Ureter (tissue), 1 donor: ENCODE measurements at regions not wholly inside any gene's neighbourhood (a gene's known extent, or its start where the extent isn't known, plus 50 kb on each side); places are given as distances from the start of the nearest gene placed in this dataset.

Source experiments
- DNase-seq: peaks from one replicate; pipeline ENCODE4 v3.0.0-alpha.2; 2020; ENCODE audit warnings: low spot score
- donor health status: DM: yes; HTN: yes; CAD: no.

DNA sequence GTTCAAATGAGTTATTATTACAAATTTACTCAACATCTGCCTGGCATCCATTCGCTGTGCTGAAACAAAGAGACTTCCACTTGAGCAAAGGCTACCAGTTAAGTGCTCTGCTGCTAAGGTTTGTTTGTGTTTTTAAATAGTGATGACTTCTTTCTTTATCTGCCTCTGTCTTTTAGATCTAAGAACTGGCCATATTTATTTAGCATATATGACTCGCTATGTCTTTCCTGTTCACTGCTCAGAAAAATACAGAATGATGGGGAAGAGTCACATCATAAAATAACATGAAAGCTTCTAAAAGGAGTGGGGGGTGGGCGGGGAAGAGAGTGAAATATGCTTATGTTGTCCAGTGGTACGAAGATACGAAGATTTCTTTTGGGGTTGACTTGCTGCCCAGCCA, 322.2 kb downstream of the GPAT3 start:
- no peak for DNase-seq

DNA sequence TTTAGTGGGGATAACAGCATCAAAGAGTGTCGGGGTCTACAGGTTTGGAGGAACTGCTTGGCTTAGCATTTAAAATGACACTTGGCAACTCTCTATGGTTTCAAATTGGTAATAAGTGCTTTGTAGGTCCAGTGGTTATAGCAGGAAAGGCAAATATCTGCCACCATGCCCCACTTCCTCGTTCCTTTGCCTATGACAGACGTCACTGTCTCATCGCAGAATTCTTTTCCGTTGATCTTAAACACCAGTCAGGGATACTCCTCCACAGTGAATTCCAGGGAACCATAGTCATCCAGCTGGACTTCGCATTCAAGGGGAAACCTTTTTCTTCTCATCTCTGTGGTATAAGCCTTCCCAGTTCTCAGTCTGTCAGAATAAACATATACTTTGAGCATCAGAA, 319.1 kb downstream of the GPAT3 start:
- no peak for DNase-seq

DNA sequence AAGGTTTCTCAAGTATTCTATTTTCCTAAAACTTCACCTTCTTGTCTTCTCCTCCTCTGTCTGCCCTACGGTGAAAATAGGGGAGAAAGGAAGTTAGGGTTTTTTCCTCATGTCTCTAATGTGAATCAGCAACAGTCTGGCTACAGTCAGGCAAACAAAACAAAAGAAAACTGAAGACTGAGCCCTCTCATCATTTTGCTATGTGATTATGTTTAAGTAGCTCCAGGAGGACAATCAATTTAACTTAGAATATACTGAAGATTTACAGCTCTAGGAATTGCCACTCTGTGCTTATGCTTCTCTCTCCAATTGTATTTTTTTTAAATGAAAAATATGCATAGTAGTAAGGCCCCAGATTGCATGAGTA, 316.2 kb downstream of the GPAT3 start:
- DNase-seq, result no peak

DNA sequence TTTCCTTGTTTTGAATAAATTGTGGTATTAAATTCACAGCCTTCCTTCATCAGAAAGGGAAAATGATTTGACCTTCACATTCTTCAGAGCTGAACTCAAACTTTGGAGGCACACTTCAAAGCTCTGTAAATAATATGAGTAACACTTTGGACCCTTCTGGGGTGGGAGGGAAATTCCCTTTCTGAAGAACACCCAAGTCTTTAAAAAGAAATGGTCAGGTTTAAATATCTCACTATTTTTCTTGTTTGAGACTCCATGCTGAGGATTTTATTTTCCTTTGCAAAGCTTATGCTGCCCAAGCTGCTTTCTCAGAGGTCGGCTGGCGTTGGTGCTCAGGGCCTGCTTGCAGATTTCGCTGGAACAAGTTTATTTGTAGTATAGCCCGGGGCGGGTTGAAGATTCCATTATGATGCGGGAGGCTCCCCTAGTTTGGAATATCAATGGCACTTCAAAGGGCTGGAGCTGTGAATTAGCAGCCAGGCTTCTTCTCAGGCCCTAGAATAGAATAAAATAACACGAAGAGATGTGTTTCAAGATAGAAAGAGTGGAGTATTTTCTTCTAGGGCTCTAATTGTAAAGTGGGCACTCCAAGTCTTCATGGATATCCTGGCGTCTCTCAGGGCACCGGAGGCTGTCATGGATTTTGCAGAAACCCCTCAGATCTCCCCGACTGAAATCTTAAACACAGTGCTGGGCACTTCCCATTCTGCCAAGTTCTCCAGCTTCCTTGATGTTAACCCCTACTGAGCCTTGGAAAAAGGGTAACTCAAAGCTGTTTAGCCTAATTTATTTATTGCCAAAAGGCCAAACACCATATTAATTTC, 315.6 kb downstream of the GPAT3 start:
- DNase-seq, result no peak

DNA sequence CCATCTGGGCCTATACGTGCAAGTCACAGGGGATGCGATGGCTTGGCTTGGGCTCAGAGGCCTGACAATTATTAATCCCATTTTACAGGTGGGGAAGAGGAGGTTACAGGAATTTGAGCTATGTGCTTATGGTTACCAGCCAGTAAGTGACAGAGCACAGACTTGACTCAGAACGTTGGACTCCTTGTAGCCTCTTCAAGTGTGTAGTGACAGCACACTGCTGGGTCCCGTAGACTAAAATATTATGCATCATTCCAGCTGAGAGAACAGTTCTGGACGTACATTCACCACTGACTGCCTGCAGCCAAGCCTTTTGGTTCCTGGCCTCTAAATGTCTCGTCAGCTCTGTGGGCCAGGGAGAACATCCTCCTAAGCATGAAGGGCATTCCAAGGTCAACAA, 314.5 kb downstream of the GPAT3 start:
- no peak for DNase-seq

DNA sequence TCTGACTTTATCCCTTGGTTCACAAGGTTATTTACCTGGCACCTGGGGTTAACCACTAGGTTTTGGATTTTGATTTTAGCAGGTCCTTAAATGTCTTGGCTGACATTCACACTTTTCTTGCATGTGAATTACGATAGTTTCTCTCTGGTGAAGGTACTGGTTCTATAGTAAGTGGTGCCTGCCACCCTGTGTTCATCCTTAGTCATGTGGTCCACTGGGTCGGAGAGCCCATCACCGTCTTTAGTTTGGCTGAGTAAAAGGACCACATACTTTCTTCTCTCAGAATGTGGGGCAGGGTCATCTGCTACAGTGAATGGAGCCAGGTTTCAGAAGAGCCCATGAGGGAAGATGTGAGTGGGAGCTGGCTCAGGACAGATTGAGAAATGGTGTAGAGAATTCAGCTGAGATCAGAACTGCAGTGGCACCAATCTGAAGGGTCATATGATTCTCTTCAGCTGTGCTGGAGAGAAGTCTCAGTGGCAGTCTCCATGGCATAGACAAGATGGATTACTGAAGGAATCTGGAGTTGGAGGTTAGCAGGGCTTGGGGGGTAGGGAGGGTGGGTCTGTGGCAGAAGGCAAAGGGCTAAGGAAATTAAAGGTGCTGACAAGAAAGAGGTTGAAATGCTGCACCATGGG, 310.4 kb downstream of the GPAT3 start:
- DNase-seq, result no peak

DNA sequence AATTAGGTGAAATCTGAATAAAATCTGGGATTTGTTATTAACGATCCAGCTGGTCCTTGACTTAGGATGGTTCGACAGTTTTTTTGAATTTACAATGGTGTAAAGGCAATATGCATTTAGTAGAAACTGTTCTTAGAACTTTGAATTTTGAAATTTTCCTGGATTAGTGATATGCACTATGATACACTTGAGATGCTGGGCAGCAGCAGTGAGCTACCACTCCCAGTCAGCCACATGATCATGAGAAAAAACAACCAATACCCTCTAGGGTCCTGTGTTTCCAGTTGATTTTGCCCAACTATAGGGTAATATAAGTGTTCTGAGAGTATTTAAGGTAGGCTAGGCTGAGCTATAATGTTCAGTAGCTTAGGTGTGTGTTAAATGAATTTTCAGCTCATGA, 303.7 kb downstream of the GPAT3 start:
- no peak for DNase-seq

DNA sequence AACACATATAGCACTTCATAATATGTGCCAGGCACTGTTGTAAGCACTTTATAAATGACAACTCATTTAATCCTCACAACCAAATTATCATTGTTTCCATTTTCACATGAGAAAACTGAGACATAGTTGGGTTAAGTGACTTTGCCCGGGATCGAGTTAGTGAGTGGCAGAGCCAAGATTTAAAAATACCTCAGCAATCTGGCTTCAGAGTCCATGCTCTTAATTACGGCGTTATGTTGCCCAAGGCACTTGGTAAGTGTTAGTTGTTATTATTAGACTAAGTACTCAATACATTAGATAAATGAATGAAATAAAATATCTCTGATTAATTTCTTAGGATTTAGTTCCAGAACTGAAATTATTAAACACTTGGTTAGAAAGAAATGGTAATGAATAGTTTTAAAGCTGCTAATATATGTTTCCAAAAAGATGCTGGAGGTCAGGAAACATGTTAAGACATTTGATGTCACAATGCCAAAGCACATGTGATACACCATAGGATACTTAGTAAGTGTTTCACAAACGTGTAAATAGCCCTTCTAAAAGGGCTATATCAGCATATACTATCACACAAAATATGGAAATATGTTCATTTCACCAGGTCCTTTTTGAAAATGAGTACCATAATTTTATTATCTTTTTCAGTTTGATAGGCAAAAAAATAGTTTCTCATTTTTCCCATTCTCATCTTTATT, 301.9 kb downstream of the GPAT3 start:
- no peak for DNase-seq

DNA sequence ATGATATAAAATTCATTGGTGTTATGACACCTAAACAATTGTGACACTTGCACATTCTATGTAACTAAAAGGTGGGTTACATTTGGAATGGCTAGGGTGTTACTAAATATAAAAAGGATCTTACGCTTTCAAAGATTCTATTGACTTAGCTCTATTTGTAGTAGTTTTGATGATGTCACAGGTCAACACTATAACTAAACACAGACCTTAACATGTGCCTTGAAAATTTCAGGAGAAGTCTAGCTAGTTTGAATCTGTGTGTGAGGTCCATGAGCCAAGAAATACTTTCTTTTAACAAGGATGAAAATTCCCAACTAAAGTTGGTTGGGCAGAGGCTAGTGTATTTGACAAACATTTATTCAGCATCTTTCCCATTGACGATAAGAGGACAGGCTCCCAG, 298.0 kb downstream of the GPAT3 start:
- DNase-seq, result no peak

DNA sequence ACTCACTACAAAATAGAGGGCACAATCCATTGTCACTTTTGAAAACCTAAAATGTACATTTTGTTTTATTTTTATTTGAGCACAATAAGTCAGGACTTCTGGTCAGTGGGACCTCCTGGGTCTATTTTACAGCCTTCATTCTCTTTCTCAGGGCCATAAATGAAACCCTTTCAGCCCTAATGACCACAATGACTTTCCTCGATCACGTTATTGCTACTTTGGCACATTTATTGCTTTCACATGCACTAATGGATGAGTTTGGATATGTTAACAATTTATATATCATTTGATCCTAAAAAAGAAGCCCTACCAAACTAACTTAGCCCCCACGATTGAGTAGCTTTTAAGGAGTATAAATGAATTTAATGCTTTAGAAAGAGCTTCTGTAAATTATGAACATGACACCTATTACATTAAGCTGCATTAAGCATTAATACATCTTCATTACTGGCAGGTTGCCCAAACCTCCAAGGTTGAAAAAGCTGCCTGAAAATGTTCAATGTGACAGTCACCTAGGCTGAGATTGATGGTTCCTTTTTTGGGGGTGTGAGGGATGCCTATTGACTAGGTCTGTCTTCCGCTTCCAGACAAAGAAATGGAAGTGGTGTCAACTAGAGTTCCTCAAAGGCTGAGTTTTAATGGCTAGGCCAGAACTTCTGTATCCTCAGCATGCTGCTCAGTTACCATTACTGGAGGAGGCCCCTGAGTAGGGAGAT, 296.4 kb downstream of the GPAT3 start:
- no peak for DNase-seq

DNA sequence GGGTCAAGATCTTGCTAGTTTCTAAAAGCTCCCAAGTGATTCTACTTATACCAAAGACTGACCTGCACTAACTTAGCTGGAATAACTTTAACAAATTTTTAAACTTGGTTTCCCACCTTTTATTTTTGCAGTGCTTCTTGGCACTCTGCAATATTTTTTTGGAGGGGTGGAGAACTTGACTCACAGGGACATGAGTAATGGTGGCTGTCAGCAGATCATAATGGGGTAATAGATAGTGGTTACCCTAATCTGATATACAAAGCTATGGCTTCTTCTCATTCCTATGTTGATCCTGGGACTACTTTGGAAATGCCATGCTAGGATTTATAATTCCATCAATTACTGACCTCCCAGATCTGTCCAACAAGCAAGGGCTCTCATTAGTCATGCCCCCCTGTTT, 295.7 kb downstream of the GPAT3 start:
- DNase-seq, result no peak

DNA sequence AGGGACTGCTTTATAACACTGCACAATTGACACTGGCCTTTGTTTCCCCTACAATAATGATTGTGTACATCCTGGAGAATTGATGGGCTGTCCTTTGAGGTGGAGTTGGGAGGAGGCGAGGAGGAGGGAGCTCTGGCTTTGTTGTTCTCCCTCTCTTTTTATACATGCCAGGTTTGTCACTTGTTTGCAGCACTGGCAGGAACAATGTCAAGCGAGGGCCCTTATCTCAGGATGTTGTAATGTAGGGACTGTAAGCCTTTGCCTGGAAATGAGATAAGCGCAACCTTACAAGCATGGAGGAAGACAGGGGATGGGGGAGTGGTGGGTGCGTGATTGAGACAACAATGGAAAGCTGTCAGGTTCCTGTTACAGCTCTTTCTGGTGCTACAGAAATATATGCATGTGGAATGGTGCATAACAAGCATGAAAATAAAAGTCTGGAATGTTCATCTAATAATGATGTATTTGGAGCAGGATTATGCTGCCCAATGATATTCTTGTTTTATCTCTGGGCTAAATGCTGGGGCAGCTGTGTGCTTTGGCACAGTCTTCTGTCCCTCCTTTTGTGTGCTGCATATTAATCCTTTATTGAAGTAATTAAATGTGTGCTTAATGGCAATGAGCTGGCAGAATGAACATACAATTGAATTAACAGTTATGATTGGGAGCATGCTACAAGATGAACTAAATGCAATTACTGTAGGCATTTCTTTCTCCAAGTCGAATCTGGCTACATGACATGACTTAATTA, 294.4 kb downstream of the GPAT3 start:
- no peak for DNase-seq

DNA sequence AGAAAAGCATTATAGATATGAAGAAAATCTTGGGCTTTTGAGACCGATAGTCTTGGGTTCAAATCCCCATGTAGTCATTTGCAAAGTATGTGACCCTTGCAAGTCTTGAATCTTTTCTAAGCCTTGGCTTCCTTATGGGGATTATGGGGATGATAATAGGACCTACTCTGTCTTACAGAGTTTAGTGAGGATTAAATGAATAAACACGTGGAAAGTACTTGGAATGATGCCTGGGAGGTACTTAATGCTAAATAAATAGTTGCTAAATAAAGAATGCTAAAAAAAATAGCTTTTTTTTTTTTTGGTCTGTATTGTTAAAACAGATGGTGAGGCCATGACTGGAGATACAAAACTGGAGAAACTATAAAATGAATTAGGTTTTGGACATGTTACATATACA, 292.7 kb downstream of the GPAT3 start:
- no peak for DNase-seq

DNA sequence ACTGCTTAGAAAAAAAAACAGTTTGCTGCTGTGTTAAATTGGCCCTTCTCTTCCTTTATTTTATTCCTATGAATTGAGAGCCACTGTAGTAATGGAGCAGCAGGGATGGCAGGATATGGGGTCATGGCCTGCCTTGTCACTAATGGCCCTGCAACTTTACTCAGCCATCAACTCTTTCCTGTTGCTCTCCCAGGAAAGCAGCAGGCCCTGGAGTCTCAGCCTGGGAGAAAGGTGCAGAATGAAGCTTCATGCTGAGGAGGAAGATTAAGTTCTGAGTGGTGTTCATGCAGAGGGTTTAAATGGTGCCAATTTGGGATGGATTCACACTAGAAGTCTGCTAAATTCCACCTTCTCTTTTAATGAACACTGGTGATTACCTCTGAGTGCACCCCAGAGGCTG, 285.6 kb downstream of the GPAT3 start:
- DNase-seq, result no peak

DNA sequence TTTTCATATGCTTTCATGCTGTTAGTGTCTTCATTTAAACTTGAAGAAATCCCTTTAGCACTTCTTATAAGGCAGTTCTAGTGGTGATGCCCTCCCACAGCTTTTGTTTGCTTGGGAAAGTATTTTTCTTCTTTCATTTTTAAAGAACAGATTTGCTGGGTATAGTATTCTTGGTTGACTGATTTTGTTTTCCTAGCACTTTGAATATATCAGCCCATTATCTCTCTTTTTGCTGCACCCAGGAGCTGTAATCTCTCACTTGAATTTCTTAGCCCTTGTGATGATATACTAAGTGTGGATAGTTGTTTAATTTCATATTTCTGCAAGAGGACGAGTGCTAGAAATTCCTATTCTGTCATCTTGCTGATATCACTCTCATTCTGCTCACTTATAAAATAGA, 283.7 kb downstream of the GPAT3 start:
- DNase-seq, result no peak

DNA sequence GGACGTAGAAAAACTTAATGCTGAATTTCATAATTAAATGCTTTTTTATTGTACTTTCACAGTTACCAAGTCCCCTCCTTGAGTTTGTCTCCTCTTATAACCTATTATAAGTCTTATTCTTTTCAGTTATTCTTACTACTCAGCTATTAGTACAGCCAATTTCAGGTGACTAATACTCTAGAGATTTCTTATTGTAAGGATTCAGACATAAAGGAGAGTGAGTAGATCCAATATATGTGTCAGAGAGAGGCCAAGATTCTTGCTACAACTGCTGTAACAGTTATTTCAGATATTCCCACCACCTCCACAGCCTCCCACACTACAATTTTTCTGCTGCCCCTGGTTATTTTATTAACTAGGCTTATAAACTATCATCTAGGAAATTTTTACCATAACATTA, 274.5 kb downstream of the GPAT3 start:
- DNase-seq, result no peak

DNA sequence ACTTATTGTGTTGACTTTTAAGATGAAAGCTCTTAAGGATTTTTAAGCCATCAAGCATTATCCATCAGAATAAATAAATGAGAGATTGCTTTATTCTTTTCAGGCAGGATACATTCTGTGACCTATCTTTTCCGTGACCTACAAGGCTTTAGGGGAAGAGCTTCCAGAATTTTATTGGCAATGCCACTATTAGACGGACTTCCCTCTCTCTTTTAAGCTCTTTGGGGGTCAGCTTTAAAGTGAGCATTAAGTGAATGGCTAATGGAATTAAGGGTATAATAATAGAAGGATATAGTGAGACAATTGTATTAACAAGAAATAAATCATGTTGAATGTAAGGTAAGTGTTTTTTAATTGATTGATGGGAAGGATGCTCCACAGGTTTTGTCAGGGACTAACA, 273.7 kb downstream of the GPAT3 start:
- no peak for DNase-seq

DNA sequence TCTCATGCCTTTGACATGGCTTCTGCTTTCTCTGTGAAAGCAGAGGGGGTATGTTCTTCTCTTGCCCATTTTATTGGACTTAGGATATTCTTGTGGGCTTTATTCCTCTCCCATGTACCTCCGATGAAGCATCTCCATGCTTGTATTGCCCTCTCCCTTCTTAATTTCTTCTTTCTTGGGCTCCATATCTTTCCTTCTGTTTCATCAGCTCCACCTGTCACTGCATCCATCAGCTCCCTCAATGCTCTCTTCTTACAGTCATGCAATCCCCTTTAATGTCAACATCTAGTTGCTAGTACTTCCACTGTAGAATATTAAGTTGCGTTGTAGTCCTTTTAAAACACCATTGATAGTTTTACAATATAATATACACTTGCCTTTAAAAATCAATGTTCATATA, 257.6 kb downstream of the GPAT3 start:
- DNase-seq, result no peak

DNA sequence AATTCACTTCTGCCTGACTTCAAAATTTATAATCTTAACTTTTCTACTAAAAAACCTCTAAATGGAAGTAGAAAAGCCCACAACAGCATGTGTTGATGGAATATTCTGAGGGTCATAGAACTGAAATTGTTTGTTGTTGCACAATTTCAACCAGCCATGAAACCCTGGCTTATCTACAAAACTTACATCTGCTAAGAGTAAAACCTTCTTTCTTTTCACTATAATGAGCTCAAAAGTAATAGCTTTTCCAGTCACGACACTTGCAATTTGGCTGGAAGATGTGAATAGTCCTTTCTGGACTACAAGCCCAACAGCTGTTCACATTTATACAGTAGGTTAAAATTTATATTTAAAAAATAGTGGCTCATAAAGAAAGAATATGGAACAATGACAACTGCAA, 250.0 kb downstream of the GPAT3 start:
- no peak for DNase-seq

DNA sequence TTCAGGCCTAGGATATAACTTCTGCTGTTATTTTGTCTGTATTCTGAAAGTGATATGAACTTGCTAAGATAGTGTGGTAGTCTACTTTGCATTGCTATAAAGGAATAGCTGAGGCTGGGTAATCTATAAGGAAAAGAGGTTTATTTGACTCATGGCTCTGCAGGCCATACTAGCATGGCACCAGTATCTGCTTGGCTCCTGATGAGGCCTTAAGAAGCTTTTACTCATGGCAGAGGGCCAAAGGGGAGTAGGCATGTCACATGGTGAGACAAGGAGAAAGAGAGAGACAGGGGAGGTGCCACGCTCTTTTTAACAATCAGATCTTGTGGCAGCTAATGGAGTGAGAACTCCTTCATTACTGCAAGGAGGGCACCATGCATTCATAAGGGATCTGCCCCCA, 247.3 kb downstream of the GPAT3 start:
- no peak for DNase-seq

DNA sequence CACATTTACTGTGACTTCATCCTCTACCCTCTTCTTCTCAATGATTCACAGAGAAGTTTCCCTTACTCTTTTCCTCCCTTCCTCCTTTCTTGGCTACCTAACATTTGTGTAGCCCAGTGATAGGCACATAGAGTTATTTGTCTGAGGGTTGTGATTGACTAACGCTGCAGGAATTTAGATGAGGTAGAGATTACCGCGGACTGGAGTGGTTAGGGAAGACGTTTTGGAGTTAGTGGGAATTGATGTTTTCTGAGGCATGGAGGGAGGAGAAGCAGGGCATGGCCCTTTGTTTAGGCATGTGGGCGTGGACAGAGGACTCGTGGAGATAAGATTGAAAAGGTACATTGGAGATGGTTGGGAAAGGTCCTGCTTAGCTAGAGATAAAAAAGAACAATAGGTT, 246.7 kb downstream of the GPAT3 start:
- no peak for DNase-seq

DNA sequence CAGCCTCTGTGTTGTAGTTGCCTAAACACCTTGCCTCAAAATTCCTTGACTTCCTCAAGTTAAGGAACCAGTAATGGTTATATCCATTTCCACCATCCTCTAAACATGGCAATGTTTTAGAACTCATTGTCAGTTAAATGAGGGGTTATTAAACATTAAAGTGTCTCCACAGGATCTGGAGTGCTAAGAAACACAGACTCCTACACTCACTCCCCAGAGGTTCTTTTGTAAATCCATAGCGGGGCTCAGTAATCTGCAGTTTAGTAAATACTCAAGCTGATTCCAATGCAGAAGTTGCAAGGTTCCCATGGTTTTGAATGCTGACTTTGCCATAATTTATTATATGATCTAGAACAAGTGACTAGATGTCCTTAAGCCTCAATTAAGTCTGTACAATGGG, 245.5 kb downstream of the GPAT3 start:
- DNase-seq, result no peak
